ENCODE measurements at regions not wholly inside any gene's neighbourhood (a gene's known extent, or its start where the extent isn't known, plus 50 kb on each side); places are given as distances from the start of the nearest gene placed in this dataset.

DNA sequence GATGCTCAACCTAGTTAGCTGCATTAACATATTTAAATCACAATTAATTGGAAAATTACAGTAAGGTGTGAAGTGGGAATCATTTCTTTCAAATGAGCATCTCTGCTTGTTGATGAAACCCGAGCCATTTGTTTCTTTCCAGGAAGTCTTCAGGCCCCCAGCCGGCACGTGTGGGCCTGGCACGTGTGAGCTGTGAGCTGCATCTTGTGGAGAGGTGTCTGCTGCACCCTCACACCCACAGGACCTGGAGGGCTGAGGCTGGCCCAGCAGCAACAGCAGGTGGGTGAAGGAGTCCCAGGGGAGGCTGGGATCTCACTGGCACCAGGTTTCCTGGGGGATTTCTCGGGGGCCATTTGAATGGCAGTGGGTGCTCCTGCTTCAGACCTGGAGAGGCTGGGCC lies 372.5 kb upstream of the MKI67 start:
- no peak for DNase-seq
- no peak overlapping the region for H3K4me3 Mint-ChIP-seq
- peaks cover 0 to 6% of the 10 kb centered on the region in 2 donors for H3K9me3 Mint-ChIP-seq
- H3K4me1 Mint-ChIP-seq, result no peaks in the 10 kb centered on the region
- no peaks in the 10 kb centered on the region for H3K27me3 Mint-ChIP-seq
- no peak for ATAC-seq (replicated peaks)
- no peak overlapping the region for H3K27ac Mint-ChIP-seq
- H3K36me3 Mint-ChIP-seq, result no peaks in the 10 kb centered on the region

DNA sequence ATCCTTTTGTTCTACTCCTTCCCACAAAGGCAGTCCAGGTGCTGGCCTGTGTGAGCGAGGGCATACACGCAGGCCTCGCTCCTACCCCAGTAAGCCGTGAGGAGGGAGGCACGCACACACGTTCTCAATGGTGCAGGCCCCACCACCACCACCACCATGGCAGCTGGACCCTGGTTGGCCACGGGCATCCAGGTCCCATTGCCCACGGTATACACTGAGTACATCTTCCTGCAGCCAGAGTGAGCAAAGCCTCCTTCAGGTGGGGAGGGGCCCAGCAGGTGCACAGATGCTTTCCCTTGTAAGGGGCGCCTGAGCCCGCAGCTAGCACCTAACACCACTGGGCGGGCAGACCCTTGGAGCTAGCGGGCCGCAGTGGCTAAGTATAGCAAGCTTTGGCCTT lies 373.3 kb upstream of the MKI67 start:
- H3K36me3 Mint-ChIP-seq, result no peaks in the 10 kb centered on the region
- peaks cover 0 to 6% of the 10 kb centered on the region in 2 donors for H3K9me3 Mint-ChIP-seq
- H3K4me3 Mint-ChIP-seq, result no peak overlapping the region
- H3K4me1 Mint-ChIP-seq, result no peaks in the 10 kb centered on the region
- ATAC-seq (replicated peaks), result no peak
- H3K27me3 Mint-ChIP-seq, result no peaks in the 10 kb centered on the region
- DNase-seq, result no peak
- no peak overlapping the region for H3K27ac Mint-ChIP-seq

DNA sequence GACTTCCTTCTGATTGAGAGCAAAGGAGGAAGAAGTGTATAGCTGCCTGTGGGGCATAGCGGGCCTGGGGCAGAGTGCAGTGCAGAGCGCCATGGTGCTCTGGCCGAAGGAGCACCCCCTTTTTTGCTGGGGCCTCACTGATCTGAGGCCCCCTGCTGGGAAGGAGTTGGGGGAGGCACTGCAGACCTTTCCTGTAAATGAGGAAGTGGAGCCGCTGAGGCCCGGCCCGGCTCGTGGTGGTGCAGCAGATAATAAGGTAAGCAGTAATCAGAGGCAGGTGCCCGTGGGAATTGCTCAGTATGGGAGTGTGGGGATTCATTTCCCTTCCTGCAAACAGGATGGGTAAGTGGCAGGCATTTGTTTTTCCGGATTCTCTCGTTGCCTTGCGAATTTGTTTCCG lies 373.7 kb upstream of the MKI67 start:
- Mint-ChIP-seq H3K9me3 (peaks cover 0 to 6% of the 10 kb centered on the region in 2 donors), H3K4me3 (no peak overlapping the region)
- ATAC-seq (replicated peaks), result no peak

DNA sequence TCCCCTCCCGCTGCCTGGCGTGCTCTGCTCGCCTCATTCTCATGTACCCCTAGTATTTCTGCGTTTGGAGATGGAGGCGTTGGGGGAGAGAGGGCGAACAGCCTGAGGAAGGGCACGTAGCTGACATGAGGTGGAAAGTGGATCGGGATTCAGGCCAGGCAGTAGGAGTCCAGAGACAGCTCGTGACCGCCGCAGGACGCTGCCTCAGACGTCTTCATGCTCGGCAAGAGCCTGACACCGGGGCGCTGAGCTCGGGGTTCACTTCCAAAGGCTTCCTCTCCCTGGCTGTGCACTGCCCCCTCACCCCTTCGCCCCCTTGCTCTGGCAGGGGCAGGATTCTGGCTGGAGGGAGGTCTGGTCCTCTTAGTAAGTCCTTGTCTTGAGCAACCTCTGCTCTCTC lies 374.4 kb upstream of the MKI67 start:
- Mint-ChIP-seq H3K36me3 (no peaks in the 10 kb centered on the region), H3K4me3 (no peak overlapping the region), H3K4me1 (no peaks in the 10 kb centered on the region), H3K9me3 (peaks cover 0 to 6% of the 10 kb centered on the region in 2 donors), H3K27ac (no peak overlapping the region), H3K27me3 (no peaks in the 10 kb centered on the region)
- no peak for DNase-seq
- ATAC-seq (replicated peaks), result no peak

More for the DNA sequence above, 373.7 kb upstream of the MKI67 start:
- H3K27me3 Mint-ChIP-seq, result no peaks in the 10 kb centered on the region
- no peak overlapping the region for H3K27ac Mint-ChIP-seq
- no peaks in the 10 kb centered on the region for H3K4me1 Mint-ChIP-seq
- no peaks in the 10 kb centered on the region for H3K36me3 Mint-ChIP-seq
- no peak for DNase-seq

DNA sequence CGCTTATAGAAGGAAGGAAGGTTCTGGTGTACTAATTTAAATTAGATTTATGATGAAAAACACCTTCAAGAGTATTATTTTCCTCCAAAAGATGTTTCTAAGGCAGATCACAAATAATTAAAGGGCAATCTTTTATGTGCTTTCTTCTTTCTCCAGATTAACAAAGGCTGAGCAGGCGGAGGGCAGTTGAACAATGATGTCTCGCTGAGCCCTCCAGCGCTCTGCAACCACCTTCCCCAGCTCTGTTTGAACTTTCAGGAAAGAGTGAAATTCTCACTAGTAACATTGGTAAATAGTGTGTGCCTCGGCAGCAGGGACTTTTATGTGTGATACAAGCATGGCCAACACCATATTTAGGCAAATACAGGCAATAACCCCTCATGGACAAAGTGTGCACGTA lies 379.1 kb upstream of the MKI67 start:
- peaks cover 0 to 5% of the 10 kb centered on the region in 2 donors for H3K27me3 Mint-ChIP-seq
- no peak overlapping the region for H3K27ac Mint-ChIP-seq
- peaks cover 7 to 8% of the 10 kb centered on the region in 2 donors for H3K9me3 Mint-ChIP-seq
- no peaks in the 10 kb centered on the region for H3K36me3 Mint-ChIP-seq
- DNase-seq (no peak), ATAC-seq (replicated peaks) (no peak)
- H3K4me1 Mint-ChIP-seq, result no peaks in the 10 kb centered on the region
- no peak overlapping the region for H3K4me3 Mint-ChIP-seq

DNA sequence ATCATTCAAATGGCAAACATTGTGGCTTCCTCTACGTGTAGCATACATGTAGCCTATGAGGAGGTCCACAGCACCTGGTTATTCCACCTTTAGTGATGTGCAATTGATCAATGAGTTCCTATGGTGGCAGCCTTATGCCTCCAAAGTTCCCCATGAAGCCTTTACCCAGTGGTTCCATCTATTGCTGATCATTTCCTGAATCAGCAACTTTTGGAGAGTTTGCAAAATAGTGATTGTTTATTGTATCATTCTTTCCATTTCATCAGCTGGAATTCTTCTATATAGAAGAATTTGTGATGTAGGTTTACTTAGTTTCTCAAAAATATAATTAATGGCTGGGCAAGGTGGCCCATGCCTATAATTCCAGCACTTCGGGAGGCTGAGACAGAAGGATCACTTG lies 380.2 kb upstream of the MKI67 start:
- no peak overlapping the region for H3K4me3 Mint-ChIP-seq
- H3K27me3 Mint-ChIP-seq, result peaks cover 0 to 5% of the 10 kb centered on the region in 2 donors
- no peak for ATAC-seq (replicated peaks)
- no peaks in the 10 kb centered on the region for H3K36me3 Mint-ChIP-seq
- no peak overlapping the region for H3K27ac Mint-ChIP-seq
- peaks cover 7 to 8% of the 10 kb centered on the region in 2 donors for H3K9me3 Mint-ChIP-seq
- DNase-seq, result no peak
- no peaks in the 10 kb centered on the region for H3K4me1 Mint-ChIP-seq

DNA sequence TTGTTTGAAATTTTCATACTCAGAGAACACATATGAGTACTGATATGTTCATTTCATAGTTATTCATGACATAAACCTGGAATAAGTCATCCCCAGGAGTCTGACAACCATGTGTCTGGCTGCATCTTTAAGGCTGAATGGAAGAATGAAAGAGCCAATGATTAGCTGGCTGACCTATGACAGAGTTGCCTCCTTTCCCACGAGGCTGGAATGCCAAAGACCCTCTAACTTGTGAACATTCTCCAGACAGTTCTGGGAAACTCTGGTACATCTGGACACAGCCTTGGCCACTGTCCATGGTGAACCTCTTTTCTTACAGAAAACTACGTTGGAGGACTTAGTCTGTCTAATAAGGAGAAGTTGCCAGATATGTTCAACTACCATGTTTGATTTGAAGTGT lies 380.8 kb upstream of the MKI67 start:
- ATAC-seq (replicated peaks) (no peak), DNase-seq (no peak)
- Mint-ChIP-seq H3K4me1 (no peaks in the 10 kb centered on the region), H3K27me3 (peaks cover 0 to 5% of the 10 kb centered on the region in 2 donors), H3K9me3 (peaks cover 7 to 8% of the 10 kb centered on the region in 2 donors), H3K36me3 (no peaks in the 10 kb centered on the region), H3K27ac (no peak overlapping the region), H3K4me3 (no peak overlapping the region)

DNA sequence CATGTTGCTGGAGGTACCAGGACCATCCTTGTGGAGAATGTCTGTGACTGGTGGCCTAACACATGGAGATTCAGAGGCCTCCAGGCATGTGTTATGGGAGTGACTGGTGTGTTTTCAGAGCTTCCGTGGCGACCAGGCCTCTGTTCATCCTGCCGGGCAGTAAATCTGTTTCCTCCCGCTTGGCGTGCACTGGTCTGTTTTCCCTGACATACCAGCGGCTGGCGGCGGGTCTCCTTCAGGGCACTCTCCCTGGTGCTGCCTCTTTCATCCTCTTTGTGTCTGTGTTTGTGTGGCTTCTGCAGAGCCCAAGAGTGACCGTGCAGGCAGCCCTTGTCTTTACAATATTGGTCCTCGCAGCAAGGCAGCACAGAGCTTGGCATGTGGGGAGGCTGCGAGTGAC lies 385.1 kb upstream of the MKI67 start:
- Mint-ChIP-seq H3K4me3 (no peak overlapping the region), H3K36me3 (no peaks in the 10 kb centered on the region), H3K4me1 (no peaks in the 10 kb centered on the region), H3K9me3 (peaks cover 7 to 8% of the 10 kb centered on the region in 2 donors), H3K27ac (no peak overlapping the region), H3K27me3 (peaks cover 0 to 5% of the 10 kb centered on the region in 2 donors)
- DNase-seq (no peak), ATAC-seq (replicated peaks) (no peak)

DNA sequence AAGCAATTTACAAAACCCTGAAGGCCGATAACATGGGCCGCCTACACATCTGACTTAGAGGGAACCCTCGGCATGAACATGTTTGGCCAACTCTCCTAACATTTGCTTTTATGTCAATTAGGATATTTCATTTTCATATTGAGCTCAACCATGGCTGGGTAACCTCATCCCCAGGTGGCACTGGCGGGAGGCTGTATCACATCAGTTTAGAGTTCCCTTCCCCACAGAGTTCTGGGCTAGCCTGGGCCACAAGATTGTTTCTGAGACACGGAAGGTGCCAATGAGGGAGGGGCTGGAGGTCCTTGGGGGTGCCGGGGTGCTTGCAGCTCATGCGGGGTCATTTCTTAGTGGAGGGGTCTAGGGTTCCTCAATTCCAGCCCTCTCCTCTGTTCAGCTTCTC lies 386.5 kb upstream of the MKI67 start:
- H3K4me3 Mint-ChIP-seq, result no peak overlapping the region
- no peaks in the 10 kb centered on the region for H3K4me1 Mint-ChIP-seq
- no peak overlapping the region for H3K27ac Mint-ChIP-seq
- H3K9me3 Mint-ChIP-seq, result peaks cover 2 to 5% of the 10 kb centered on the region in 2 donors
- H3K36me3 Mint-ChIP-seq, result no peaks in the 10 kb centered on the region
- ATAC-seq (replicated peaks) (no peak), DNase-seq (no peak)
- peaks cover 0 to 4% of the 10 kb centered on the region in 2 donors for H3K27me3 Mint-ChIP-seq

DNA sequence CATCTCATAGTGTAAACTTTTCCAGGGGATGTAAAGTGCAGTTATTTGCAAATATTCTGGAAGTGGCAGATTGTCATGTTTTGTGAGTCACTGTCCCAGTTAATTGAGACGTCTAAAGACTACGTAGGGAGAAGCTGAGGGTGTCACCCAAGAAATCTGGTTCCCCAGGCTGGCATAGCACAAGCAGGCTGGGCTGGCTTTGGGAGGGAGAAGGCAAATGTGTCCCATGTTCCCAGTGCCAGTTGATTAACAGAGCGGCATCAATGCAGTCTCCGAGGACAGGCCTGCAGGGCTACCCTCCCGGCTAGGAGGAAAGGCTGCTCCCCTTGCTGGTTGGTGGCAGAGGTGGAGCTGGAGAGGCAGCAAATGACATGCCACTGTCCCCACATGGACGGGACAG lies 388.3 kb upstream of the MKI67 start:
- no peak for DNase-seq
- no peak for ATAC-seq (replicated peaks)
- no peak overlapping the region for H3K27ac Mint-ChIP-seq
- H3K36me3 Mint-ChIP-seq, result no peaks in the 10 kb centered on the region
- no peaks in the 10 kb centered on the region for H3K9me3 Mint-ChIP-seq
- no peaks in the 10 kb centered on the region for H3K27me3 Mint-ChIP-seq
- no peak overlapping the region for H3K4me3 Mint-ChIP-seq
- no peaks in the 10 kb centered on the region for H3K4me1 Mint-ChIP-seq

DNA sequence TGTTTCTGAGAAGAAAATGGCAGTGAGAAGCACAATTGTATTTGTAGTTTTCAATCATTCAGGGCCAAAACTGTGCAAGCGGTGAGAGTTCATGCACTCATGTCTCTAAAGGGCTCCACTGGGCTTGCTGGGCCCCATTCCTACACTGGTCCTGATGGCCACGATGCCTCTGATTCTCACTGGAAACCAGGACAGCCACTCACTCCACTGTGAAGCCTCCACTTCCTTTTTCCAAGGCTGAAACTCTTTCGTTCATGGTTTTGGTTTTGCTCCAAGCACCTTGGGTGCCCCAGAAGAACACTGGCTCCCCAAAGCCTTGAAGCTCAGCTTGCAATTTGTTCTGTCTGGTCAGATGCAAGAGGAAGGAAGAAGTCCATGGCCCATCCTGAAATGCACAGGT lies 390.0 kb upstream of the MKI67 start:
- DNase-seq (no peak), ATAC-seq (replicated peaks) (no peak)
- H3K9me3 Mint-ChIP-seq, result peaks cover 0 to 7% of the 10 kb centered on the region in 2 donors
- no peaks in the 10 kb centered on the region for H3K4me1 Mint-ChIP-seq
- no peak overlapping the region for H3K4me3 Mint-ChIP-seq
- no peak overlapping the region for H3K27ac Mint-ChIP-seq
- H3K36me3 Mint-ChIP-seq, result no peaks in the 10 kb centered on the region
- H3K27me3 Mint-ChIP-seq, result no peaks in the 10 kb centered on the region

DNA sequence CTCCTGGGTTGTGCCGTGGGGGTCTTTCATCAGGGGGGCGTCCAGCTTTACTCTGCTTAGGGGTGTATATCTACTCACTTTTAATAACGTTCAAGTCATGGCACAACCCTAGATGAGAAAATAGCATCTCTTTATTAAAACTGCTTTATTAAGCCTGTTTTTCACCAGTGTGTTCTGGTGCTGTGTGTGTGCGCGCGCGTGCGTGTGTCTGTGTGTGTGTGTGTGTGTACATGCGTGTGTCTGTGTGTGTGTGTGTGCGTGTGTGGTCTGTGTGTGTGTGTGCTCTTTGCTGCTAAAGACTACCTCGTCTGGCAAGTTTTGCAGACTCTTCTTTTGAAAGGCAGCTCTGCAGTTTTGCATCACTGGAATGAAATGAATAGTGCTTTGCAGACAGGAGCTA lies 390.9 kb upstream of the MKI67 start:
- ATAC-seq (replicated peaks) (no peak), DNase-seq (no peak)
- Mint-ChIP-seq H3K4me3 (no peak overlapping the region), H3K36me3 (no peaks in the 10 kb centered on the region), H3K9me3 (peaks cover 0 to 7% of the 10 kb centered on the region in 2 donors), H3K27me3 (no peaks in the 10 kb centered on the region), H3K4me1 (no peaks in the 10 kb centered on the region), H3K27ac (no peak overlapping the region)

DNA sequence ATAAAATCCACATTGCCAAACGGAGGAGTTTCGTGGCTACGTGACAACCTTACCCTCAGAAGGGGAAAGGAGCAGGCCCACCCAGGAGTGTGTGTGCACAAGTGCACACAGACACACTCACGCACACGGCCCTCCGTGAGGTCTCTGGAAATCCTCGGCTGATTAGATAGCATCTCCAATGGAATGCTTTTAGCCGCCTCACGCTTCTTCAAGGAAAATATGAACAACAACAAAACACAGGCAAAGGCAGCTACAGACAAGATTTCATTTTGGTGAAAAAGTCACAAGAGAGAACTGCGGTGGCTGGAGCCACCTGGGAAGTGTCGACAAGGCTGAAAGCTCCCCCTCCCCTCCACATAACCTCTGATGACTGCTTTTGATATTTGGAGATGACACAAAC lies 391.8 kb upstream of the MKI67 start:
- no peaks in the 10 kb centered on the region for H3K36me3 Mint-ChIP-seq
- DNase-seq, result no peak
- no peaks in the 10 kb centered on the region for H3K27me3 Mint-ChIP-seq
- no peak overlapping the region for H3K27ac Mint-ChIP-seq
- H3K9me3 Mint-ChIP-seq, result peaks cover 0 to 7% of the 10 kb centered on the region in 2 donors
- no peak for ATAC-seq (replicated peaks)
- no peak overlapping the region for H3K4me3 Mint-ChIP-seq
- H3K4me1 Mint-ChIP-seq, result no peaks in the 10 kb centered on the region

DNA sequence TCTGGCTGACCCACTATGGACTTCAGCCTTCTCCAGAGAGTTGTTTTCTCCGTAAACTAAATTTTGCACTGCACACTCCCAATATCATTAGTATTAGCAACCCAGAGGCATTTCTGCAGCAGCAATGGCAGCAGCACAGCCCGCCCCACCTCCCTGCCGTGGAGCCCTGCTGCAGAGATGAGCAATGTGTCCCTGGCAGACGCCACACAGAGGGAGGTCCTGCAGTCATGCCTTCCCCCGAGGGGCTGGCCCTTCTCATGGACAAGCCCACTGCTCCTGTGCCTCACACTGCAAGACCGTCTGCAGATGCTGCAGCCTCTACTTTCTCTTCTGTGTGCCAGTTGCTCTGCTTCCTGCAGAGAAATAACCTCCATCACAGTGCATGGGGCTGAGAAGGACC lies 393.4 kb upstream of the MKI67 start:
- H3K36me3 Mint-ChIP-seq, result no peaks in the 10 kb centered on the region
- DNase-seq (no peak), ATAC-seq (replicated peaks) (no peak)
- no peaks in the 10 kb centered on the region for H3K4me1 Mint-ChIP-seq
- no peak overlapping the region for H3K27ac Mint-ChIP-seq
- peaks cover 0 to 7% of the 10 kb centered on the region in 2 donors for H3K9me3 Mint-ChIP-seq
- no peaks in the 10 kb centered on the region for H3K27me3 Mint-ChIP-seq
- H3K4me3 Mint-ChIP-seq, result no peak overlapping the region

DNA sequence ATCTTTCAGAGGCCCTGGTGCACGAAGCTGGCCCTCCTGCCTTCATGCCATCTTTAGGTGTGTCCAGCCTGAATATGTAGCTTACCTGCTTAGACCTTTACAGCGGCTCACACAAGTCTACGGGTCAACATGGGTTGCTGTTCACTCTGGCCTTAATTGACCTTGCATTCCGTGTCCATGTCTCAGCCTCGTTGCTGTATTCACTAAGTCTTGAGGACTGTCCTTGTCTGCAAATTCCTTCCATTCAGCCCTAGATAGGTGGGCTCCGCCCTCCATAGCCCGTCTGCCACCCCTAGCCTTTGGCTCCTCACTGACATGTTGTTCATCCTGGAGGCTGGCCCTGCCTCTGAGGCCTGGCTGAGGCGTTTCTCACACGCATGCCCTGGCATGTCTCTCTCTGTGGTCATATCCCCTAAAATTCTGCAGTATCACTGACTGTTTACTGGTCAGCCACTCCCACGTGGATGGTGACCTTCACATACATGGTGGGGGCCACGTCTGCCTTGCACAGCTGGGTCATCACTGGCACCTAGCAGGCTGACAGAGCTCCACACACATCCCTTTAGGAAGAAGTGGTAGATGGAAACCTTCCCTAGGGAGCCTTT lies 394.1 kb upstream of the MKI67 start:
- H3K27ac Mint-ChIP-seq, result no peak overlapping the region
- no peak for DNase-seq
- no peaks in the 10 kb centered on the region for H3K27me3 Mint-ChIP-seq
- no peak for ATAC-seq (replicated peaks)
- H3K4me1 Mint-ChIP-seq, result no peaks in the 10 kb centered on the region
- no peaks in the 10 kb centered on the region for H3K36me3 Mint-ChIP-seq
- H3K9me3 Mint-ChIP-seq, result peaks cover 0 to 7% of the 10 kb centered on the region in 2 donors
- no peak overlapping the region for H3K4me3 Mint-ChIP-seq

All from stimulated activated naive B cell treated with anti-CD40 and anti-IgM and Interleukin-4, amounts not matched to agents 10 μg/mL and 1 μg/mL and 100 μg/mL, for 72 hours (primary cell).